Muscle layer of duodenum (tissue), 2 donors: ENCODE measurements at regions not wholly inside any gene's neighbourhood (a gene's known extent, or its start where the extent isn't known, plus 50 kb on each side); places are given as distances from the start of the nearest gene placed in this dataset.
"Not testable (repeated sequence)": the region's sequence is repeated elsewhere in the genome, so short reads cannot be mapped to it uniquely, and the experiment has no call there.

ENCODE experiments used
- H3K27ac ChIP-seq: one replicate; pipeline ENCODE4 v1.7.0; 2013; ENCODE audit warnings: mild to moderate bottlenecking, low read length
- H3K27me3 ChIP-seq: one replicate; pipeline ENCODE4 v1.7.0; 2013; ENCODE audit warnings: low read depth, mild to moderate bottlenecking, control low read depth, low read length
- H3K36me3 ChIP-seq, 2 donors: one replicate each; pipeline ENCODE4 v1.7.0; 2013; ENCODE audit warnings: low read length in 2 of 2, control low read depth in 1 of 2, mild to moderate bottlenecking in 1 of 2; ENCODE audit not compliant: insufficient read depth in 2 of 2, control insufficient read depth in 1 of 2
- H3K4me1 ChIP-seq, 2 donors: one replicate each; pipeline ENCODE4 v1.7.0; 2013; ENCODE audit warnings: low read length in 2 of 2, mild to moderate bottlenecking in 2 of 2, control low read depth in 1 of 2, moderate library complexity in 1 of 2; ENCODE audit not compliant: insufficient read depth in 2 of 2, control insufficient read depth in 1 of 2
- H3K4me3 ChIP-seq, 2 donors: one replicate each; pipeline ENCODE4 v1.7.0; 2013; ENCODE audit warnings: low read length in 2 of 2, low read depth in 1 of 2, mild to moderate bottlenecking in 1 of 2
- H3K9me3 ChIP-seq, 2 donors: one replicate each; pipeline ENCODE4 v1.7.0; 2013; ENCODE audit warnings: low read length in 2 of 2, control low read depth in 1 of 2, mild to moderate bottlenecking in 1 of 2; ENCODE audit not compliant: control insufficient read depth in 1 of 2
- donor health status: healthy.

GRCh38 chr19:31449379-31449778 lies 100.1 kb upstream of the TSHZ3 start:
- H3K4me1 ChIP-seq, result peaks cover 4 to 5% of the 10 kb centered on the region in 2 donors
- H3K27ac ChIP-seq, result no peak overlapping the region
- H3K27me3 ChIP-seq, result no peaks in the 10 kb centered on the region
- no peaks in the 10 kb centered on the region for H3K9me3 ChIP-seq
- H3K36me3 ChIP-seq, result no peaks in the 10 kb centered on the region
- no peak overlapping the region for H3K4me3 ChIP-seq

- Histone ChIP-seq H3K4me3 (no peak overlapping the region), H3K4me1 (peaks cover 4 to 5% of the 10 kb centered on the region in 2 donors), H3K36me3 (no peaks in the 10 kb centered on the region)
Measured at GRCh38 chr19:31450696-31451095, 101.5 kb upstream of the TSHZ3 start.

GRCh38 chr19:31451686-31452330 lies 102.6 kb upstream of the TSHZ3 start:
- no peak overlapping the region for H3K27ac ChIP-seq
- H3K4me3 ChIP-seq, result no peak overlapping the region
- H3K9me3 ChIP-seq, result no peaks in the 10 kb centered on the region

More at GRCh38 chr19:31450696-31451095, 101.5 kb upstream of the TSHZ3 start:
- no peaks in the 10 kb centered on the region for H3K27me3 ChIP-seq
- no peak overlapping the region for H3K27ac ChIP-seq
- H3K9me3 ChIP-seq, result no peaks in the 10 kb centered on the region

GRCh38 chr19:31459430-31459829 lies 110.2 kb upstream of the TSHZ3 start:
- Histone ChIP-seq H3K27me3 (no peaks in the 10 kb centered on the region), H3K4me1 (no peaks in the 10 kb centered on the region), H3K9me3 (no peaks in the 10 kb centered on the region), H3K4me3 (no peak overlapping the region), H3K27ac (no peak overlapping the region), H3K36me3 (no peaks in the 10 kb centered on the region)

More at GRCh38 chr19:31451686-31452330, 102.6 kb upstream of the TSHZ3 start:
- no peaks in the 10 kb centered on the region for H3K36me3 ChIP-seq
- H3K4me1 ChIP-seq, result peaks cover 4 to 5% of the 10 kb centered on the region in 2 donors
- H3K27me3 ChIP-seq, result no peaks in the 10 kb centered on the region

GRCh38 chr19:31461814-31462539 lies 112.7 kb upstream of the TSHZ3 start:
- Histone ChIP-seq H3K36me3 (no peaks in the 10 kb centered on the region), H3K4me3 (no peak overlapping the region), H3K9me3 (no peaks in the 10 kb centered on the region), H3K4me1 (no peaks in the 10 kb centered on the region), H3K27me3 (no peaks in the 10 kb centered on the region), H3K27ac (no peak overlapping the region)

GRCh38 chr19:31470229-31470939 lies 121.1 kb upstream of the TSHZ3 start:
- no peaks in the 10 kb centered on the region for H3K27me3 ChIP-seq
- H3K4me3 ChIP-seq, result no peak overlapping the region
- no peaks in the 10 kb centered on the region for H3K9me3 ChIP-seq
- H3K4me1 ChIP-seq, result no peaks in the 10 kb centered on the region
- no peak overlapping the region for H3K27ac ChIP-seq
- no peaks in the 10 kb centered on the region for H3K36me3 ChIP-seq

- Histone ChIP-seq H3K4me3 (no peak overlapping the region), H3K27ac (no peak overlapping the region), H3K9me3 (no peaks in the 10 kb centered on the region), H3K36me3 (no peaks in the 10 kb centered on the region), H3K27me3 (no peaks in the 10 kb centered on the region), H3K4me1 (no peaks in the 10 kb centered on the region)
Measured at GRCh38 chr19:31470952-31471351, 121.7 kb upstream of the TSHZ3 start.

- Histone ChIP-seq H3K4me1 (no peaks in the 10 kb centered on the region), H3K9me3 (peaks cover 0 to 2% of the 10 kb centered on the region in 2 donors), H3K27me3 (no peaks in the 10 kb centered on the region), H3K4me3 (no peak overlapping the region), H3K27ac (no peak overlapping the region), H3K36me3 (no peaks in the 10 kb centered on the region)
Measured at GRCh38 chr19:31478241-31478640, 129.0 kb upstream of the TSHZ3 start.

- Histone ChIP-seq H3K4me3 (no peak overlapping the region), H3K36me3 (no peaks in the 10 kb centered on the region), H3K27me3 (no peaks in the 10 kb centered on the region), H3K9me3 (peaks cover 0 to 11% of the 10 kb centered on the region in 2 donors), H3K4me1 (no peaks in the 10 kb centered on the region), H3K27ac (no peak overlapping the region)
Measured at GRCh38 chr19:31483226-31483857, 134.1 kb upstream of the TSHZ3 start.

- H3K4me3 ChIP-seq, H3K27ac ChIP-seq: not testable (repeated sequence)
Measured at GRCh38 chr19:31484858-31485410, 135.7 kb upstream of the TSHZ3 start.

GRCh38 chr19:31485472-31485871 lies 136.2 kb upstream of the TSHZ3 start:
- no peaks in the 10 kb centered on the region for H3K4me1 ChIP-seq
- no peaks in the 10 kb centered on the region for H3K36me3 ChIP-seq
- peaks cover 0 to 11% of the 10 kb centered on the region in 2 donors for H3K9me3 ChIP-seq
- H3K4me3 ChIP-seq, result no peak overlapping the region
- no peak overlapping the region for H3K27ac ChIP-seq
- H3K27me3 ChIP-seq, result no peaks in the 10 kb centered on the region

More at GRCh38 chr19:31484858-31485410, 135.7 kb upstream of the TSHZ3 start:
- H3K9me3 ChIP-seq, result peaks cover 0 to 11% of the 10 kb centered on the region in 2 donors
- not testable (repeated sequence) for H3K27me3 ChIP-seq, H3K4me1 ChIP-seq, H3K36me3 ChIP-seq
